Esophagus squamous epithelium (tissue), 4 donors: ENCODE measurements at regions not wholly inside any gene's neighbourhood (a gene's known extent, or its start where the extent isn't known, plus 50 kb on each side); places are given as distances from the start of the nearest gene placed in this dataset.

Source experiments
- POLR2A ChIP-seq, 4 donors: fragments of 450-650 bp; IDR thresholded peaks; one replicate each; pipeline ENCODE4 v1.6.1; 2017; ENCODE audit warnings: antibody characterized with exemption in 4 of 4, mild to moderate bottlenecking in 4 of 4, moderate library complexity in 3 of 4
- TF ChIP-seq, protein P1 (sequence below), 6 experiments: fragments of 450-650 bp in 4 of 6; fragments of 200-600 bp in 2 of 6; sonication (generic) in 2 of 6; IDR thresholded peaks; one replicate each; pipeline ENCODE4 v1.5.1; 2016 to 2019; ENCODE audit warnings: antibody characterized with exemption in 6 of 6, mild to moderate bottlenecking in 4 of 6, moderate library complexity in 4 of 6

DNA sequence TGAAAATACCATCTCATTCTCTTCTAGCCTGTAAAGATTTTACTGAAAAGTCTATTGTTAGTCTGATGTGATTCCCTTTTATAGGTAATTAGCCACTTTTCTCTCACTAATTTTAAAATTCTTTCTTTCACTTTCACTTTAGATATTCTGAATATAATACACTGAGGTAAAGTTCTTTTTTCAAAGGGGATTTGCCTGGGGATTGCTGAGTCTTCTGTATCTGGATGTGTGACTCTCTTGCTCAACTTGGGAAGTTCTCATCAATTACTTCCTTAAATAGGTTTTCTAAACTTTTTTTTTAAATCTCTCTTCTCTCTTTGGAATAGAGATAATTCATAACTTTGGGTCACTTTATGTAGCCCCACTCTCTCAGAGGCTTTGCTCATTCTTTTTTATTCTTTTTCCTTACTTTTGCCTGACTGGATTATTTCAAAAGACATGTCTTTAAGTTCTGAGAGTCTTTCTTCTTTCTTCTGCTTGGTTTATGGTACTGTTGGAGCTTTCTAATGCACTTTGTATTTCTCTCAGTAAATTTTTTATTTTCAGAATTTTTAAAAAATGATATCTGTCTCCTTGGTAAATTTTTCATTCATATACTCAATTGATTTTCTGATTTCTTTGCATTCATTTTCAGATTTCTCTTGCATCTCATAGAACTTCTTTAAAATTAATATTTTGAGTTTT lies 55.9 kb upstream of the IL12B start:
- TF ChIP-seq, protein P1, sequence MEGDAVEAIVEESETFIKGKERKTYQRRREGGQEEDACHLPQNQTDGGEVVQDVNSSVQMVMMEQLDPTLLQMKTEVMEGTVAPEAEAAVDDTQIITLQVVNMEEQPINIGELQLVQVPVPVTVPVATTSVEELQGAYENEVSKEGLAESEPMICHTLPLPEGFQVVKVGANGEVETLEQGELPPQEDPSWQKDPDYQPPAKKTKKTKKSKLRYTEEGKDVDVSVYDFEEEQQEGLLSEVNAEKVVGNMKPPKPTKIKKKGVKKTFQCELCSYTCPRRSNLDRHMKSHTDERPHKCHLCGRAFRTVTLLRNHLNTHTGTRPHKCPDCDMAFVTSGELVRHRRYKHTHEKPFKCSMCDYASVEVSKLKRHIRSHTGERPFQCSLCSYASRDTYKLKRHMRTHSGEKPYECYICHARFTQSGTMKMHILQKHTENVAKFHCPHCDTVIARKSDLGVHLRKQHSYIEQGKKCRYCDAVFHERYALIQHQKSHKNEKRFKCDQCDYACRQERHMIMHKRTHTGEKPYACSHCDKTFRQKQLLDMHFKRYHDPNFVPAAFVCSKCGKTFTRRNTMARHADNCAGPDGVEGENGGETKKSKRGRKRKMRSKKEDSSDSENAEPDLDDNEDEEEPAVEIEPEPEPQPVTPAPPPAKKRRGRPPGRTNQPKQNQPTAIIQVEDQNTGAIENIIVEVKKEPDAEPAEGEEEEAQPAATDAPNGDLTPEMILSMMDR (IDR thresholded peaks at IDR 0.05): no peak
- no peak for TF ChIP-seq POLR2A (IDR thresholded peaks at IDR 0.05)
